ENCODE measurements at regions not wholly inside any gene's neighbourhood (a gene's known extent, or its start where the extent isn't known, plus 50 kb on each side); places are given as distances from the start of the nearest gene placed in this dataset.

GRCh38 chr2:59703796-59704195 is 849.7 kb downstream of the BCL11A start:
- no peak for DNase-seq

- DNase-seq, result no peak
These were observed 851.4 kb downstream of the BCL11A start for GRCh38 chr2:59702026-59702425.

GRCh38 chr2:59701271-59701994 is 852.0 kb downstream of the BCL11A start:
- no peak for DNase-seq

GRCh38 chr2:59694176-59694575 is 859.3 kb downstream of the BCL11A start:
- DNase-seq, result no peak

- DNase-seq, result peak; percentile 9
These were observed 860.1 kb downstream of the BCL11A start for GRCh38 chr2:59693231-59693959.

GRCh38 chr2:59691518-59692190 is 861.8 kb downstream of the BCL11A start:
- DNase-seq, result no peak

GRCh38 chr2:59690849-59691248 is 862.6 kb downstream of the BCL11A start:
- peak; percentile 9 for DNase-seq

GRCh38 chr2:59684771-59685166 is 868.7 kb downstream of the BCL11A start:
- no peak for DNase-seq

- DNase-seq, result no peak
These were observed 869.2 kb downstream of the BCL11A start for GRCh38 chr2:59684116-59684770.

- no peak for DNase-seq
These were observed 872.6 kb downstream of the BCL11A start for GRCh38 chr2:59680863-59681262.

- no peak for DNase-seq
These were observed 876.3 kb downstream of the BCL11A start for GRCh38 chr2:59677158-59677557.

- no peak for DNase-seq
These were observed 879.4 kb downstream of the BCL11A start for GRCh38 chr2:59674100-59674499.

- no peak for DNase-seq
These were observed 888.4 kb downstream of the BCL11A start for GRCh38 chr2:59665021-59665420.

- no peak for DNase-seq
These were observed 891.2 kb downstream of the BCL11A start for GRCh38 chr2:59662127-59662861.

- no peak for DNase-seq
These were observed 893.2 kb downstream of the BCL11A start for GRCh38 chr2:59660262-59660661.

- no peak for DNase-seq
These were observed 894.4 kb downstream of the BCL11A start for GRCh38 chr2:59658906-59659635.

GRCh38 chr2:59655809-59656208 is 897.6 kb downstream of the BCL11A start:
- no peak for DNase-seq

GRCh38 chr2:59654710-59655109 is 898.7 kb downstream of the BCL11A start:
- DNase-seq, result no peak

- no peak for DNase-seq
These were observed 900.3 kb downstream of the BCL11A start for GRCh38 chr2:59653164-59653563.

- no peak for DNase-seq
These were observed 922.7 kb downstream of the BCL11A start for GRCh38 chr2:59630789-59631188.

GRCh38 chr2:59627599-59627998 is 925.9 kb downstream of the BCL11A start:
- DNase-seq, result no peak

Measured in NCI-H510A (cell line).